HepG2 (cell line): ENCODE measurements at regions not wholly inside any gene's neighbourhood (a gene's known extent, or its start where the extent isn't known, plus 50 kb on each side); places are given as distances from the start of the nearest gene placed in this dataset.

Experiments used
- ATAC-seq: fragments of 200-7000 bp; cut with Tn5 transposase; 3 replicates; pipeline ENCODE4 v1.9.1; 2020; ENCODE audit warnings: mild to moderate bottlenecking, moderate library complexity
- BruUV-seq: library from RNA; stranded (reverse); fragments of 400-500 nt; replicated peaks from 2 replicates; lab custom pipeline; 2021; lab: Mats Ljungman, UMichigan
- CTCF ChIA-PET: fragments of 300-600 bp; formaldehyde crosslinking; extraction: SDS; loops from one replicate; lab custom pipeline; 2021; ENCODE audit warnings: low total read pairs, inconsistent platforms, low intra/inter-chr PET ratio; lab: Yijun Ruan, JAX
- POLR2A ChIA-PET: fragments of 350-600 bp; sonication (Branson Sonifier 250); formaldehyde crosslinking; loops from one replicate; lab custom pipeline; 2020; ENCODE audit warnings: antibody characterized with exemption, inconsistent platforms; lab: Yijun Ruan, JAX
- DNase-seq: peaks from one replicate; pipeline ENCODE4 v3.0.0-alpha.2; 2015; ENCODE audit warnings: low spot score
- FAIRE-seq: peaks from 3 replicates; lab custom pipeline; 2011; peaks lifted over from hg19 to GRCh38; lab: Jason Lieb, UNC
- H2AFZ ChIP-seq: one replicate; pipeline ENCODE4 v1.6.1; 2011; ENCODE audit warnings: low read length, inconsistent platforms
- H3K27ac ChIP-seq: fragments of 300-600 bp; 3 replicates; pipeline ENCODE4 v1.8.0; 2011; ENCODE audit warnings: mixed run types, mild to moderate bottlenecking, mixed read lengths, low read length, inconsistent platforms; ENCODE audit not compliant: insufficient read depth; ENCODE audit errors: extremely low read length
- H3K27me3 ChIP-seq, 2 experiments: fragments of 200-600 bp in 1 of 2; 2 replicates in 1 of 2; 3 replicates in 1 of 2; pipeline versions ENCODE4 v1.6.0 to v1.8.0; 2011; ENCODE audit warnings: low read length in 2 of 2, mild to moderate bottlenecking in 2 of 2, moderate library complexity in 2 of 2, inconsistent platforms in 1 of 2; ENCODE audit not compliant: insufficient read depth in 2 of 2, control insufficient read depth in 1 of 2
- H3K36me3 ChIP-seq, 2 experiments: fragments of 200-600 bp in 1 of 2; replicated peaks in 1 of 2; 2 replicates in 1 of 2; 3 replicates in 1 of 2; pipeline versions ENCODE4 v1.5.1 to v1.8.0; 2011; ENCODE audit warnings: low read length in 2 of 2, inconsistent platforms in 1 of 2; ENCODE audit not compliant: insufficient read depth in 2 of 2, control insufficient read depth in 1 of 2
- H3K4me1 ChIP-seq: 2 replicates; pipeline ENCODE4 v1.5.1; 2012; ENCODE audit warnings: low read length, inconsistent platforms; ENCODE audit not compliant: insufficient read depth
- H3K4me2 ChIP-seq: 2 replicates; pipeline ENCODE4 v1.6.0; 2011; ENCODE audit warnings: low read depth, low read length, inconsistent platforms
- H3K4me3 ChIP-seq, 3 experiments: fragments of 200-600 bp in 1 of 3; sonication (generic), shearing (Covaris generic) in 1 of 3; replicated peaks in 1 of 3; 2 replicates each; pipeline ENCODE4 v1.5.1; 2011 to 2016; ENCODE audit warnings: low read length in 3 of 3, inconsistent platforms in 2 of 3, low read depth in 2 of 3, mild to moderate bottlenecking in 2 of 3, control low read depth in 1 of 3, mixed read lengths in 1 of 3; ENCODE audit not compliant: insufficient read depth in 1 of 3
- H3K79me2 ChIP-seq: one replicate; pipeline ENCODE4 v1.6.1; 2011; ENCODE audit warnings: low read length, inconsistent platforms; ENCODE audit not compliant: insufficient read depth
- H3K9ac ChIP-seq: 2 replicates; pipeline ENCODE4 v1.6.0; 2011; ENCODE audit warnings: mild to moderate bottlenecking, low read depth, low read length, inconsistent platforms; ENCODE audit not compliant: insufficient read depth
- H3K9me3 ChIP-seq: 2 replicates; pipeline ENCODE4 v1.5.1; 2012; ENCODE audit warnings: mild to moderate bottlenecking, low read length
- H4K20me1 ChIP-seq: 2 replicates; pipeline ENCODE4 v1.6.0; 2011; ENCODE audit warnings: inconsistent platforms, mild to moderate bottlenecking, low read length, moderate library complexity; ENCODE audit not compliant: insufficient read depth
- ATF6 ChIP-seq: sonication (generic); formaldehyde crosslinking; conservative IDR thresholded peaks from 2 replicates; pipeline ENCODE4 v1.4.0; 2020; ENCODE audit warnings: missing genetic modification reagents
- ERF ChIP-seq: IDR thresholded peaks from 2 replicates; pipeline ENCODE4 v1.6.1; 2018; ENCODE audit warnings: missing biosample characterization, missing genetic modification reagents
- IKZF4 ChIP-seq: sonication (generic); formaldehyde crosslinking; IDR thresholded peaks from 2 replicates; pipeline ENCODE4 v1.5.1; 2020; ENCODE audit warnings: borderline replicate concordance, mild to moderate bottlenecking, low read depth, missing genetic modification reagents; ENCODE audit errors: not compliant biosample characterization
- MAFG ChIP-seq: sonication (generic); formaldehyde crosslinking; IDR thresholded peaks from 2 replicates; pipeline ENCODE4 v1.5.1; 2020; ENCODE audit warnings: mild to moderate bottlenecking, missing genetic modification reagents
- PBX3 ChIP-seq: sonication (generic); formaldehyde crosslinking; IDR thresholded peaks from 2 replicates; pipeline ENCODE4 v1.8.1; 2023; ENCODE audit warnings: missing genetic modification reagents, inconsistent platforms, borderline replicate concordance
- RBAK ChIP-seq: sonication (generic); formaldehyde crosslinking; IDR thresholded peaks from 2 replicates; pipeline ENCODE4 v1.5.1; 2020; ENCODE audit warnings: mild to moderate bottlenecking, missing genetic modification reagents
- TEAD2 ChIP-seq: sonication (generic); formaldehyde crosslinking; IDR thresholded peaks from 2 replicates; pipeline ENCODE4 v1.9.0; 2021; ENCODE audit warnings: missing genetic modification reagents
- ZNF44 ChIP-seq: sonication (generic); formaldehyde crosslinking; IDR thresholded peaks from 2 replicates; pipeline ENCODE4 v1.5.1; 2020; ENCODE audit warnings: mild to moderate bottlenecking, missing genetic modification reagents
- ZNF703 ChIP-seq: sonication (generic); formaldehyde crosslinking; IDR thresholded peaks from 2 replicates; pipeline ENCODE4 v1.5.1; 2020; ENCODE audit warnings: missing genetic modification reagents, mild to moderate bottlenecking, moderate library complexity, borderline replicate concordance
- WGBS: methylation state at CpG from one replicate; pipeline ENCODE4 v1.1.6; 2017; ENCODE audit warnings: low lambda C conversion rate; 5-methylcytosine and 5-hydroxymethylcytosine counted together
- in situ Hi-C: cut with HindIII; loops from 2 replicates; pipeline ENCODE4 v1.10.0; 2017; ENCODE audit warnings: low pct_unique_long_range_greater_than_20kb; ENCODE audit not compliant: extremely low pct_ligation_motif_present
- intact Hi-C: fragments of 100-400 bp; cut with micrococcal nuclease; formaldehyde crosslinking; loops from one replicate; pipeline ENCODE4 v1.10.0; 2022; ENCODE audit not compliant: unreplicated experiment
- TF ChIP-seq, protein P1 (sequence below), 2 experiments: sonication (generic) in 1 of 2; formaldehyde crosslinking in 1 of 2; IDR thresholded peaks; 2 replicates each; pipeline versions ENCODE4 v1.6.1 to v1.9.0; 2014 to 2022; ENCODE audit warnings: antibody characterized with exemption in 1 of 2, borderline replicate concordance in 1 of 2, inconsistent platforms in 1 of 2, low read depth in 1 of 2, missing genetic modification reagents in 1 of 2
- TF ChIP-seq, protein P2 (sequence below): sonication (generic); formaldehyde crosslinking; IDR thresholded peaks from 2 replicates; pipeline ENCODE4 v1.8.0; 2022; ENCODE audit warnings: mild to moderate bottlenecking, missing genetic modification reagents
- TF ChIP-seq, protein P3 (sequence below): IDR thresholded peaks from 2 replicates; pipeline ENCODE4 v1.6.1; 2016; ENCODE audit warnings: missing compliant biosample characterization, missing genetic modification reagents, borderline replicate concordance

GRCh38 chr13:74036373-74036772 lies 97.8 kb downstream of the KLF12 start:
- no peak overlapping the region for H3K27ac ChIP-seq
- no peak for ATAC-seq
- H3K9me3 ChIP-seq, result no peaks in the 10 kb centered on the region
- no peaks in the 10 kb centered on the region for H3K27me3 ChIP-seq
- FAIRE-seq, result no peak
- intact Hi-C loops (no loop called here), in situ Hi-C loops (no loop called here)
- no peak overlapping the region for H2AFZ ChIP-seq
- POLR2A ChIA-PET, result no interaction called here
- no peak for DNase-seq
- no peak overlapping the region for H3K4me3 ChIP-seq
- no peaks in the 10 kb centered on the region for H4K20me1 ChIP-seq
- no TSS peak for BruUV-seq
- H3K79me2 ChIP-seq, result no peaks in the 10 kb centered on the region
- CTCF ChIA-PET, result no interaction called here
- no peak overlapping the region for H3K4me2 ChIP-seq
- no peaks in the 10 kb centered on the region for H3K4me1 ChIP-seq
- no peak overlapping the region for H3K9ac ChIP-seq
- 71% methylated on average over 2 of the region's 2 CpGs for WGBS
- H3K36me3 ChIP-seq, result no peaks in the 10 kb centered on the region
- TF ChIP-seq, protein P1, sequence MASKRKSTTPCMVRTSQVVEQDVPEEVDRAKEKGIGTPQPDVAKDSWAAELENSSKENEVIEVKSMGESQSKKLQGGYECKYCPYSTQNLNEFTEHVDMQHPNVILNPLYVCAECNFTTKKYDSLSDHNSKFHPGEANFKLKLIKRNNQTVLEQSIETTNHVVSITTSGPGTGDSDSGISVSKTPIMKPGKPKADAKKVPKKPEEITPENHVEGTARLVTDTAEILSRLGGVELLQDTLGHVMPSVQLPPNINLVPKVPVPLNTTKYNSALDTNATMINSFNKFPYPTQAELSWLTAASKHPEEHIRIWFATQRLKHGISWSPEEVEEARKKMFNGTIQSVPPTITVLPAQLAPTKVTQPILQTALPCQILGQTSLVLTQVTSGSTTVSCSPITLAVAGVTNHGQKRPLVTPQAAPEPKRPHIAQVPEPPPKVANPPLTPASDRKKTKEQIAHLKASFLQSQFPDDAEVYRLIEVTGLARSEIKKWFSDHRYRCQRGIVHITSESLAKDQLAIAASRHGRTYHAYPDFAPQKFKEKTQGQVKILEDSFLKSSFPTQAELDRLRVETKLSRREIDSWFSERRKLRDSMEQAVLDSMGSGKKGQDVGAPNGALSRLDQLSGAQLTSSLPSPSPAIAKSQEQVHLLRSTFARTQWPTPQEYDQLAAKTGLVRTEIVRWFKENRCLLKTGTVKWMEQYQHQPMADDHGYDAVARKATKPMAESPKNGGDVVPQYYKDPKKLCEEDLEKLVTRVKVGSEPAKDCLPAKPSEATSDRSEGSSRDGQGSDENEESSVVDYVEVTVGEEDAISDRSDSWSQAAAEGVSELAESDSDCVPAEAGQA (IDR thresholded peaks at IDR 0.05; ENCODE audit: low read depth), result no peak
- TF ChIP-seq, protein P1 (CRISPR knock-in tag; IDR thresholded peaks at IDR 0.05; ENCODE audit: borderline replicate concordance), result no peak
- TF ChIP-seq TEAD2, result no peak
- no peak for TF ChIP-seq ATF6
- TF ChIP-seq ERF, result no peak
- TF ChIP-seq, protein P2, sequence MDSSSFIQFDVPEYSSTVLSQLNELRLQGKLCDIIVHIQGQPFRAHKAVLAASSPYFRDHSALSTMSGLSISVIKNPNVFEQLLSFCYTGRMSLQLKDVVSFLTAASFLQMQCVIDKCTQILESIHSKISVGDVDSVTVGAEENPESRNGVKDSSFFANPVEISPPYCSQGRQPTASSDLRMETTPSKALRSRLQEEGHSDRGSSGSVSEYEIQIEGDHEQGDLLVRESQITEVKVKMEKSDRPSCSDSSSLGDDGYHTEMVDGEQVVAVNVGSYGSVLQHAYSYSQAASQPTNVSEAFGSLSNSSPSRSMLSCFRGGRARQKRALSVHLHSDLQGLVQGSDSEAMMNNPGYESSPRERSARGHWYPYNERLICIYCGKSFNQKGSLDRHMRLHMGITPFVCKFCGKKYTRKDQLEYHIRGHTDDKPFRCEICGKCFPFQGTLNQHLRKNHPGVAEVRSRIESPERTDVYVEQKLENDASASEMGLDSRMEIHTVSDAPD (CRISPR knock-in tag), result no peak
- TF ChIP-seq ZNF44 (CRISPR knock-in tag), result no peak
- TF ChIP-seq RBAK (CRISPR knock-in tag), result no peak
- TF ChIP-seq MAFG, result no peak
- TF ChIP-seq, protein P3, sequence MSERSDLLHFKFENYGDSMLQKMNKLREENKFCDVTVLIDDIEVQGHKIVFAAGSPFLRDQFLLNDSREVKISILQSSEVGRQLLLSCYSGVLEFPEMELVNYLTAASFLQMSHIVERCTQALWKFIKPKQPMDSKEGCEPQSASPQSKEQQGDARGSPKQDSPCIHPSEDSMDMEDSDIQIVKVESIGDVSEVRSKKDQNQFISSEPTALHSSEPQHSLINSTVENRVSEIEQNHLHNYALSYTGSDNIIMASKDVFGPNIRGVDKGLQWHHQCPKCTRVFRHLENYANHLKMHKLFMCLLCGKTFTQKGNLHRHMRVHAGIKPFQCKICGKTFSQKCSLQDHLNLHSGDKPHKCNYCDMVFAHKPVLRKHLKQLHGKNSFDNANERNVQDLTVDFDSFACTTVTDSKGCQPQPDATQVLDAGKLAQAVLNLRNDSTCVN, result no peak
- no peak for TF ChIP-seq IKZF4 (CRISPR knock-in tag)
- no peak for TF ChIP-seq PBX3 (CRISPR knock-in tag)
- no peak for TF ChIP-seq ZNF703 (CRISPR knock-in tag)
